NCI-H748 (cell line): ENCODE measurements at regions not wholly inside any gene's neighbourhood (a gene's known extent, or its start where the extent isn't known, plus 50 kb on each side); places are given as distances from the start of the nearest gene placed in this dataset.
"Not testable (repeated sequence)": the region's sequence is repeated elsewhere in the genome, so short reads cannot be mapped to it uniquely, and the experiment has no call there.

Experiments used
- DNase-seq: peaks from one replicate; lab custom pipeline; 2025; ENCODE audit not compliant: unreplicated experiment; lab: John Stamatoyannopoulos, UW

DNA sequence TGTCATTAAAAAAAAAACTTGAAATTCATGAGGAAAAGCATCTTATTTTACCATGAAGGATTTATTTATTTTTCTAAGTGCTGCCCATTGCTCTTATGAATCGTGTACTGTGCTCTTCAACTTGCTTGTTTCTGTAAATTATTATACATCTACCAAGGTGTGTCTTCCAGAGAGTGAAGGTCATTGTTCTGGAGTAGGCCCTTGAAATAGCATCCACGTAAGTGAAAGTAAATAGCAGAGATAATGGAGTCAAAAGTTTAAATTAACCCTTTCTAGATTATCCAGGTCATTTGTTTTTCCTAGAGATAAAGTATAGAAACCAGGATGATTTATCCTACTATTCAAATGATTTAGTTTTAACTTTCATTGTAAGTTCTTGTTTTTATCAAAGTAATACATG lies 473.1 kb downstream of the DIRAS2 start:
- peak; percentile 88 for DNase-seq

DNA sequence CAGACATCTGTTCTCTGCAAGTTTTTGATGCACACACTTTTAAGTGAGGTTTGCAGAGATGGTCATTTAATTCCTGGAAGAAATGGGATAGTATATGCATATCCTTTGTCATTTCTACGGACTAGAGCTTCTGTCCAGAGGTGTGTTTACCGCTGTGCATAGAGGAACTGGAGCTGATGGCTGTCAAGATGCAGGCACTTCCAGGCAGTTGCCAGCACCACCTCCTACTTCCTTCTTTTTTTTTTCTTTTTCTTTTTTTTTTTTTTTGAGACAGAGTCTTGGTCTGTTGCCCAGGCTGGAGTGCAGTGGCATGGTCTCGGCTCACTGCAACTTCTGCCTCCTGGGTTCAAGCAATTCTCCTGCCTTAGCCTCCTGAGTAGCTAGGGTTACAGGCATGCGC lies 468.7 kb downstream of the DIRAS2 start:
- DNase-seq = not testable (repeated sequence)

DNA sequence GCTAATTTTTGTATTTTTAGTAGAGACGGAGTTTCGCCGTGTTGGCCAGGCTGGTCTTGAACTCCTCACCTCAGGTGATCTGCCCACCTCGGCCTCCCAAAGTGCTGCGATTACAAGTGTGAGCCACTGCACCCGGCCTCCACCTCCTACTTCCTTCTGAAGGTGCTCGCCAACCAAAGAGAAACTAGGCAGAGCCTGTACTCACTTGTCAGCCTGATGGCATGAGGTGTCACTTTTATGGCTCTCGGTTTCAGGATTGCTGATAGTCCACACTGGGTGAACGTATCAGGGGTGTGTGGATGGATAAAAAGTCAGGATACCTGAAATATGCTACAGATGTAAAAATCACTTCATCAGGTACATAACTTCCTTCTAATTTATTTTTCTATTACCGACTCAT lies 468.3 kb downstream of the DIRAS2 start:
- not testable (repeated sequence) for DNase-seq

DNA sequence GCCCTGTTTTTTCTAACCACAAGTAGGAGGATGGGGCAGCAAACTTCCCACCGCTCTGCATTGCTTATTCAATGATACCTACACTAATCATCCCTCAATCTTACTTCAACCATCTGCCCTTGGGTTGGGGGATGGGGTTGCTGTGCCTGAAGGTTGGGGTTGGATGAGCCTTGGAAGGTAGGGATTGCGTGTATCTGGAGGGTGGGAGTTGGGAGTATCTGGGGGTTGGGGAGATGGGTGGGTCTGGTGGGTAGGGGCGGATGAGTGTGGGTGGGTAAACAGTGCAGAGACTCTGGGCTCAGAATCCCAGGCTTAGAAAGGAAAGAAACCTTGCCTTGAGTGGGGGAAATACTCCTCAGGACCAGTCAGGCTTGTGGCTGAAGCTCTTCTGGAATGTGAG lies 467.4 kb downstream of the DIRAS2 start:
- no peak for DNase-seq

DNA sequence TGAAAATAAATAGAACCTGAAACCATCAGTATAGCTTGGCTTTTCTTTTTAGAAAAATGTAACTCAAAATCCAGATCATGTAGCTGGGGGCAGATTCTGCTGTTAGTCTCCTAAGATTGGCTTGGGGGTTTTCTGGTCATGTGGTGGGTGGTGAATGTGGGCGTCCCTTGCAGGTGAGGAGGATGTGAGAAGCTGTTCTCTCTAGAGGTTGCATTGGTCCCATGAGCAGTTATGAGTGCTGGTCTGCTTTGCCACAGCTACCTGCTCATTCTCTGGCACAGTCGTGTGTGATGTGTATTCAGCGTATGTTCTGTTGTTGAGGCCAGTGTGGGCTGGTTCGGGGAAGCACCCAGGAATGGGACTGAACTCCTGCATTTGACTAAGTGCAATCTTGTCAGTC lies 466.8 kb downstream of the DIRAS2 start:
- DNase-seq = no peak

DNA sequence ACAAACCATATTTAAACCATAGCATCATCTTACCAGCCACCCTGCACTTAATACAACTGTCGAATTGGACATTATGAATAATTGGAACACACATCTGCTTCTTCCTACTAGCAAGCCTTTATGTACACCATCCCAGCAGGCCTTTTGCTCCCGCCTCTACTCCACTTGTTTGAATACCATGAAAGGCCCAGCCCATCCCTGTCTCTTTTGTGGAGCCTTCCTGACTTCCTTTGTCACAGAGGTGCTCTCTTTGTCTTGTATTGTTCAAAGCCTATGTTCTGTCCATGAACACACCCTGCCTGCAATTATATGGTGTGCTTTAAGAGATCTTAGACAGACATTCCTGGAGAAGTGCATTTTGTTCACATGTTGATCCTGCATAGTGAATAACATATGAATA lies 465.7 kb downstream of the DIRAS2 start:
- DNase-seq = peak; percentile 100

DNA sequence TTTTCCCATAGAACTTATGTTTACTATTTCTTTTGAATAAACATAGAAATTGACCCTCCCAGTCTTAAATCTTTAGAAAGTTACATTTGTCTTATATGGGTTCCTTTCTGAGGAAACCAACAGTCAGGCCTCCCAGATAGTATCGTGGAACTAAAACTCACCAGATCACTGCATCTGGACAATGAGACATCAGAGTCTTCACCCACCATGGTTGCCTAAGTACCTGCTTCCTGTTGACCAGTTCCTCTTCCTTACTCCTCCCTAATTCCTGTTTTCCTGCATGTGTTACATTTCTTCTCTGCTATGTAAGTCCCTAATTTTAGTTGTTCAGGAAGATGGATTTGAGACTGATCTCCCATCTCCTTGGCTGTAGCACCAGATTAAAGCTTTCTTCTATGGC lies 462.2 kb downstream of the DIRAS2 start:
- DNase-seq = peak; percentile 45

DNA sequence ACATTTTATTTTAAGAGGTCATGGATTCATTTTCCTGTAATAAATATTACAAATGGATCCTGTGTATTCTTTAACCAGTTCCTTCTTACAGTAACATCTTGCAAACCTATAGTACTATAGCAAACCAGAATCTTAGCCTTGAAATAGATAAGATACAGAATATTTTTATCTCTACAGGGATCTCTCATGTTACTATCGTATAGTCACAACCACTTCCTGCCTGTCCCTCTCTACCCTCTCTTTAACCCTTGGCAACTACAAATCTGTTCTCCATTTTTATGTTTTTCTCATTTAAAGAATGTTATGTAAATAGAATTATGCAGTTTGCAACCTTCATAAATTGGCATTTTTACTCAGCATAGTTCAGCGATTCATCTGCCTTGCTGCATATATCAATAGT lies 454.0 kb downstream of the DIRAS2 start:
- DNase-seq = no peak

DNA sequence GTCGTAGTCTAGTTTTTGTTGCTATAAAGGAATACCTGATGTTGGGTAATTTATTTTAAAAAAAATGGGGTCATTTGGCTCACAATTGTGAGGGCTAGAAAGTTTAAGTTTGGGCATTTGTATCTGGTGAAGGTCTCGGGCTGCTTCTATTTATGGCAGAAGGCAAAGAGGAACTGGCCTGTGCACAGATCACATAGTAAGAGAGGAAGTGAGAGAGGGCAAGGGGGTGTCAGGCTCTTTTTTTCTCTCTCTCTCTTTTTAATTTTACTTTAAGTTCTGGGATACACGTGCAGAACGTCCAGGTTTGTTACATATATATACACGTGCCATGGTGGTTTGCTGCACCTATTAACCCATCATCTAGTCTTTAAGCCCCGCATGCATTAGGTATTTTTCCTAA lies 453.3 kb downstream of the DIRAS2 start:
- DNase-seq = no peak

DNA sequence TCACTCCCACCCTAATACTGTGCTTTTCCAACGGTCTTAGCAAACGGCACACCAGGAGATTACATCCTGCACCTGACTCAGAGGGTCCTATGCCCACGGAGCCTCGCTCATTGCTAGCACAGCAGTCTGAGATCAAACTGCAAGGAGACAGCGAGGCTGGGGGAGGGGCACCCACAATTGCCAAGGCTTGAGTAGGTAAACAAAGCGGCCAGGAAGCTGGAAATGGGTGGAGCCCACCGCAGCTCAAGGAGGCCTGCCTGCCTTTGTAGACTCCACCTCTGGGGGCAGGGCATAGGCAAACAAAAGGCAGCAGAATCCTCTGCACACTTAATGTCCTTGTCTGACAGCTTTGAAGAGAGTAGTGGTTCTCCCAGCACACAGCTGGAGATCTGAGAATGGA lies 450.2 kb downstream of the DIRAS2 start:
- DNase-seq = not testable (repeated sequence)

DNA sequence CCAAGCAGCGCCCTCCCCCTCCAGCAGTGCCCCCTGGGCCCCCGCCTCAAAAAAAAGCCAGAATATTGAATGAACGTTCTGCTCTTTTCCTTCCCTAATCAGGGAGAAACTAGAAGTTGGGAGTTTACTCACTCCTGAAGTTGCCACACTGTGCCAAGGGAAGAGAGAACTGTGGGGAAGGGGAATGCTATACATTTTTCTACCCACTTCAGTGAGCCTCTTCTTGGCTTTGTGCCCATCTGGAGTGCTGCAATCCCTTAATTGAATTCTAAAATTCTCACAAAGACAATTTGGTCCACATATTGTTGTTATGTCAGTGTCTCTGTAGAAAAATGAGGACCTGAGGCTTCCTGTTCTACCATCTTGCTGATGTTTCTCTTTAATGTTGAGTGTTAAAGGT lies 443.7 kb downstream of the DIRAS2 start:
- DNase-seq = no peak

DNA sequence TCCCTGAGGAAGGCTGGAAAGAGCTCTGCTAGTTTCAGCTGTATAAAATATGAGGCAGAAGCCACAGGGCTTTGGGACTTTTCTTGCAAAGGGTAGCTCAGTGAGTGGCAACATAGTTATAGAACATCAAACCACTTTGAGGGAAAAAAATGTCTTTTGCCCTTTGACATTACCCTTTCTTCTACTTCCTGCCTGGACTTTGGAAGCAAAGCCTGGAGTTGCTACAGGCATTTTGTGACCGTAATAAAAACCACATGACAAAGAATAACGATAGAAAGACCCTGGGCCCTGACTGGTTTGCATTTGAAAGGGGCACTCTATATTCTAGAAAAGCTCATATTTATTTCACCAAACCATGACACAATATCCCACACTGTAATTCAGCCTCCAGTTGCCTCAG lies 440.9 kb downstream of the DIRAS2 start:
- DNase-seq = no peak

DNA sequence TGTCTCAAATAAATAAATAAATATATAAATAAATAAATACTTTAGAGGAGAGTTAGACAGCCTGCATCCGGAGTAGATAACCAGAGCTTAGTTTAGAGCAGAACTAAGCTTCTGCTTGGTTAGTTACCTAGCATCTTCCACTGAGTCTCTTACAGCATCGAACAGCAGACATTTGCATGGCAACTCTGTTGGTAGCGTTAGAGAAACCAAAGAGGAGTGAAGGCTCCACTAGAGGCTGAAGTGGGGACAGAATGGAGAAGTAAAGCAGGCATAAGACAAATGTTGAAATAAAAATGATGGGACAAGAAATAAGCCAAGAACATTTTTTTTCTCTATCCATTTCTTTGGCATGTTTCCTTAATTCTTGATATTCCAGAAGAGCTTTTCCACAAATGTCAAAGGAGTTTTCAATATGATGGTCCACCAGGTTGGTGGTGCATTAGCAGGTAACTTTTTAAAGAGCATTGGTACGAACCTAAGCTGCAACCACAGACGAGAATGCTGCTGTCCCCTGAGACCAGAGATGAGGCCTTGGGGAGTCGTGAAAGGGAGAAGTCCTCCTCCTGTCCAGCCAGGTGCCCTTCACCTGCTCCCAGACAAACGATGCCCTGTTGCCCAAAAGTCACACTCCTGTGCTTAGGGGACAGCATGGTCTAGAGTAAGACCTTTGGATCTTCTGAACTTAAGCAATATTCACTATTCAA lies 438.3 kb downstream of the DIRAS2 start:
- no peak for DNase-seq

DNA sequence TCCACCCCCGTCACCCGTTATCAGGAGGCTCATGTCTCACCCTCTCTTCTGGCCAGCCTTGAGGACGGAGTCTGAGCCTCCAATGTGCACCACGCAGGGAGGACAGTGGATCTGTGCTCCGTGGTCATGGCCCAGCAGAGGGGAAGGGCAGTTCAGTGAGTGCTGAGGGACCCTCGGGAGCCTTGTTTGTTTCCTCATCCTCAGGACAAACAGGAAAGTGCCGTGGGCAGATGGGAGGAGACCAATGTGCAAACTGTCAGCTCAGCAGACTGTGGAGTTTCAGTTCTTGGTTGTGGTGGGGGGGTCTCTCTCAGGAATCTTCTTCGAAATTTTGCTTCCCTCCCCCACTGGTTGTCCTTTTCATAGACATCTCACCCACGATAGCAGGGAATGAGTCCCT lies 429.6 kb downstream of the DIRAS2 start:
- not testable (repeated sequence) for DNase-seq

DNA sequence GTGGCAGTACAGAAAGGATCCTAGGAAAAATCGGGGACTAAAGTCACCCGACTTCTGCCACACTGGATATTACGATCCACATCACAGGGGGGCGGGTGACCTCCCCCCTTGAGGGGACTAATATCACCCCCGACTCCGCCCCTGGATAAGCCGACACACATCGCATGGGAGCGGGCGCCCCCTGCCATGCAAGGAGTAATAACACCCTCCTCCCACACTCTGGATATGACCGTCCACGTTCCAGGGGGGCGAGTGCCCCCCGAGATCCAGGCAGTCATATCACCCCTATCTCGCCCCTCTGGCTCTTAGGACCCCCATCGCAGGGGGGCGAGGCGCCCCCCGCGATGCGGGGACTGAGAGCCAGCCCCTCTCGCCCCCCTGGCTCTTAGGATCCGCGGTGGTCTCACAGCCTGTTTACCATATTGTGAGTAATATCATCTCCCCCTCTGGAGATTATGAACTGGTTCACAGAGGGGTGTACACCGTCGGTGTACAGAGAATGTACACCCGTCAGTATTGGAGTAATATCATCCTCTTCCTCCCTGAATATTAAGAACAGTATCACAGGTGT lies 423.0 kb downstream of the DIRAS2 start:
- no peak for DNase-seq

DNA sequence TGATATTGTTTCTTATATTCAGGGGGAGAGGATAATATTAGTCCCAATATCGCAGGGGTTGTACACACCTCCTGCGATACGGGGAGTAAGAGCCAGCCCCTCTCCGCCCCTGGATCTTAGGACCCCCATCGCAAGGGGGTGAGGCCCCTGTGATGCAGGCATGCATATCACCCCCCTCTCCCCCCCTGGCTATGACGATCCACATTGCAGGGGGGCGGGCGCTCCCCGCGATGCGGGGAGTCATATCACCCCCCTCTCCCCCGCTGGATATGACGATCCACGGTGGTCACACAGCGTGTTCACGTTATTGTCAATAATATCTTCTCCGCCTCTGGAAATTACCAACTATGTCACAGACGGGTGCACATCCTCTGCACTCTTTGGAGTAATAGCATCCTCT lies 420.7 kb downstream of the DIRAS2 start:
- DNase-seq = not testable (repeated sequence)

DNA sequence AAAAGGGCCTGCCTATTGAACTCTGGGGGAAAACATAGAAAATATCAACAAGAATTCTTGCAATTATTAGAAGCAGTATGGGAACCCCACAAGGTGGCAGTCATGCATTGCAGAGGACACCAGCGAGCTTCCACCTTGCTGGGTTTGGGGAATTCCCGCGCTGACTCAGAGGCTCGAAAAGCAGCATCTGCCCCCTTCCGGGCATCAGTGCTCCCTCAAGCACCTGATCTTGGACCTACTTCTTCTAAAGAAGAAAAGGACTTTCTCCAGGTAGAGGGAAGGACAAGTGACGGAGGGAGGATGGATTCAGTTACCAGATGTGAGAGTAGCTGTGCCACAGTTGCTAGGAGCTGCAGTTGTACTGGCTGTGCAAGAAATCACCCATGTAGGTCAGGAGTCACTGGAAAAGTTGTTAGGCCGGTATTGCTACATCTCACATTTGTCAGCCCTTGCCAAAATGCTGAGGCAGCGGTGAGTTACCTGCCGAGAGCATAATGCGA lies 415.7 kb downstream of the DIRAS2 start:
- DNase-seq = peak; percentile 87

DNA sequence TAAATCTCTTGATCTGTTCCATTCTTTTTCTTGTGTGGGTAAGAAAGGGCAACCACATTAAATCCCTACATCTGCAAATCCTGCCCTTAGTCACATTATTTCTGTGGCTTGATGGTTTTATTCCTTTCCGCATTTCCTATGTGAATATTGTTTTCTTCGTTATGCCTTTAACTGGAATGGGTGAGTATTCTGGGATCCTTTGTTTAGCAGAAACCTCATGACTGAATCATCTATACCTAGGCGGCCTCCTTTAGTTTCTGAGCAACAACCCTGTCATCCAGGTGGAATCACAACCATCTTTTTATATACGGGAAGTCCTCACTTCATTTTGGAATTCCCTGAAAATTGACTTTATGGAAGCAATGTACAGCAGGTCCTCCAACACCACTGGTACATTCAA lies 409.5 kb downstream of the DIRAS2 start:
- DNase-seq = not testable (repeated sequence)

DNA sequence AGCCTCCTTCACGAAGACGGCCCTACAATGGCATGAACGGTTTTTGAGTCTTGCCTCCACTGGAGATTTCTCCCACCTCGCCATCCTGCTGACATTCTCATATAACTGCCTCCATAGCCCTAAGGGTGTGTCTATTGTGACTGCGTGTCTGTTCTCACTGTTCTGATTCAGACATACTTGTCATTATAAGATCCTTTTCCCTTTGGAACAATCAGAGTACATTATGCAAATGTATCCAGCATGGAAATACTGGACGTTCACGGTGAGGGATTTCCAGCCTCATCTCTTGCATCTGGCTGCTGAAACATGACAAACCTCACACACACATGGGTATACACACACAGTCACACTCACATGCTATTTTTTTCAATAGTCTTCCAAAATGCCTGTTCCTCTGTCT lies 402.1 kb downstream of the DIRAS2 start:
- DNase-seq = peak; percentile 17

DNA sequence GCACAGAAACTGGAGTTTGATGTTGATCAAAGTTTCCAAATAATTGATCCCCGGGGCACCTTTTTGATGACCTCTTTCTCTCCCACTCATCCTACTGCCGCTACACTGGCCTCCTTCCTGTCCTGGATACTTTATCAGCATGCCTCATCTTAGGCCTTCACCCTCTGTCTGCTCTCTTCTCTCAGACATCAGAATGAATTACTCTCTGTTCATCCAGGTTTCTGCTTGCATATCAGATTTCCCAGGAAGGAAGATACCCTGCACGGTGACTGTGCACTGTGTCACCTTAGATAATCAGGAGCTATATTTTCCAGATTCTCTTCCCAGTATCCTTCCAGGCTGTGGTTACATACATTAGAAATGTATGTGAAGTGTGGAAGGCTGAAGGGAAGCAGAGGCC lies 397.0 kb downstream of the DIRAS2 start:
- no peak for DNase-seq

DNA sequence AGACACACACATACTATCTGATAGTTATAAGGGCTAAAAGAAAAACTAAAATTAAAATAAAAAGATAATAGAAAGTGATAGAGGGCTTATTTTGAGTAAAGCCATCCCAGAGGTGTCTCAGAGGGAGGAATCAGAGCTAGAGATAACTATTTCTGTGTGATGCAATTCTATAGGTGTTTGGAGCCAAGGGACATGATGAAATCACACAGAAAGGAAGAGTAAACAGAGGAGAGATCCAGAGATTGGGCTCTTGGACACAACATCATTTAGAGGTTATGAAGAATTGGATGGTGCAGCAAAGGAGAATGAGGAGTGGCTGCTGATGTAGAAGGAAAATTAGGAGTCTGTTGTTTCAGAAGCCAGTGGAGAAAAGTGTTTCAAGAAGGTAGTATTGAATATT lies 393.5 kb downstream of the DIRAS2 start:
- DNase-seq = no peak

DNA sequence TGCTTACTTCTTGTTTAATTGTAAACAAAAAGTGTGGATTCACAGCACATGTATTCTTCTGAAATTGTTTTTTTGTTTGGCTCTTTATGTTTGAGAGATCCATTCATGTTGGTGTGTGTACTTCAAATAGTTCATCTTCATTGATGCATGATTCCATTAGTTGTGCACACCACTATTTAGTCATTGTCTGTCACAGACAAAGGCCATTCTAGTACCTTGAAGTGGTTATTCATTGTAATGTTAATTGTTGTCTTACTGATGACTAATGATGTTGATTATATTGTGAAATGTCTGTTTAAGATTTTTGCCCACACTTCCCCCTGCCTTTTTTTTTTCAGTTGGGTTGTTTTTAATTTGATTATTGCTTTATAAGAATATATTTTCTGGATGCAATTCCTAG lies 391.3 kb downstream of the DIRAS2 start:
- DNase-seq = peak; percentile 58

DNA sequence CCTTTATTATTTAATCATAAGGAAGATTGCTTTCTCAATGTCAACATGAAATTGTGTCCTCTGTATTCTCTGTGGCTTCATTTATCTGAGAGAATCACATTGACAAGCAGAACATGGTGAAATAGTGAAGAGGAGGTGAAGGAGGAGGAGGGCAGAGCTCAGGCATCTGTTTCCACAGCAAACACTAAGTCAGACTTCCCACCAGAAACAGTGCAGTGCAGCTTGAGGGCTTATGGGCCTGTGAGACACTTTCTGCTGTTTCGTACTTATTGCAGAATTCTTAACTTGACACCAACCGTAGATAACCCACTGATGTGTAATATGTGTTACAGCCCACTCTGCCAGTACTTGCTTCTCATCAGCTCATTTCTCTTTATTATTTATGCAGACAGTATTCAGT lies 386.3 kb downstream of the DIRAS2 start:
- DNase-seq = no peak
